Heart right ventricle (tissue), 16 donors: ENCODE measurements at regions not wholly inside any gene's neighbourhood (a gene's known extent, or its start where the extent isn't known, plus 50 kb on each side); places are given as distances from the start of the nearest gene placed in this dataset.

Experiments used
- ATAC-seq, 8 donors: fragments of 200-7000 bp; cut with Tn5 transposase; one replicate each; pipeline ENCODE4 v1.9.1; 2020; ENCODE audit warnings: mild to moderate bottlenecking in 8 of 8, moderate library complexity in 8 of 8, moderate number of reproducible peaks in 1 of 8
- DNase-seq, 2 donors: peaks; one replicate each; pipeline ENCODE4 v3.0.0-alpha.2; 2020
- H3K27ac ChIP-seq, 10 donors: fragments of 200-600 bp; sonication (generic) in 2 of 10; one replicate each; pipeline versions ENCODE4 v1.5.0 to v1.8.0; 2020 to 2022; ENCODE audit warnings: mild to moderate bottlenecking in 3 of 10
- H3K27me3 ChIP-seq, 7 donors: fragments of 200-600 bp; one replicate each; pipeline ENCODE4 v1.8.0; 2021 to 2022; ENCODE audit warnings: mild to moderate bottlenecking in 2 of 7
- H3K36me3 ChIP-seq, 9 donors: fragments of 200-600 bp; sonication (generic) in 1 of 9; one replicate each; pipeline versions ENCODE4 v1.5.0 to v1.8.0; 2020 to 2022; ENCODE audit warnings: mild to moderate bottlenecking in 2 of 9
- H3K4me1 ChIP-seq, 9 donors: fragments of 200-600 bp; sonication (generic) in 1 of 9; one replicate each; pipeline versions ENCODE4 v1.5.0 to v1.8.0; 2020 to 2022; ENCODE audit warnings: mild to moderate bottlenecking in 4 of 9
- H3K4me3 ChIP-seq, 10 donors: fragments of 200-600 bp; sonication (generic) in 2 of 10; one replicate each; pipeline versions ENCODE4 v1.5.0 to v1.8.0; 2020 to 2022; ENCODE audit warnings: mild to moderate bottlenecking in 7 of 10, moderate library complexity in 2 of 10
- H3K9me3 ChIP-seq, 11 donors: fragments of 200-600 bp in 10 of 11; sonication (generic) in 2 of 11; one replicate each; pipeline versions ENCODE4 v1.5.0 to v1.8.0; 2013 to 2022; ENCODE audit warnings: mild to moderate bottlenecking in 2 of 11, control low read depth in 1 of 11, moderate library complexity in 1 of 11
- CTCF ChIP-seq, 9 donors: fragments of 200-600 bp; sonication (generic) in 2 of 9; IDR thresholded peaks; one replicate each; pipeline versions ENCODE4 v1.5.0 to v1.8.0; 2021 to 2022; ENCODE audit warnings: antibody characterized with exemption in 9 of 9, mild to moderate bottlenecking in 5 of 9, moderate library complexity in 1 of 9
- WGBS, 2 donors: extraction: QIAGEN DNeasy Blood & Tissue Kit; methylation state at CpG; one replicate each; pipeline ENCODE4 v1.1.7; 2013; ENCODE audit warnings: inconsistent platforms in 1 of 2; 5-methylcytosine and 5-hydroxymethylcytosine counted together
- intact Hi-C, 10 donors: fragments of 100-400 bp; cut with DNase I; formaldehyde crosslinking; loops; one replicate each; pipeline versions ENCODE4 v1.11.1 to v1.14.2; 2022
- donor health status: Arrhythmogenic right ventricular cardiomyopathy.
- donor health status: ischemic (EF 13 %, LVEDD 7.1; RV severe dilation, severe dysfunction).
- donor health status: healthy with polysubstance abuse.
- donor health status: DM: no; HTN: yes; CAD: no.
- donor health status: DM: no; HTN: no; CAD: no.
- donor health status: ischemic (EF 25% LVEDD 6.9; RV normal size, moderate dysfunction).
- donor health status: ischemic (EF 25% LVEDD 5.7; RV mildly dilated, moderate dysfunction).
- donor health status: healthy.
- donor health status: DM: yes; HTN: yes; CAD: no.
- donor health status: Ischemic cardiomyopathy.
- donor health status: ischemic (EF 35%, LVEDD 5.7; RV mildly dilated, moderate dysfunction).
- donor health status: nonischemic (EF 11% LVEDD 7.7; RV severe dilation, severe dysfunction).
- donor health status: DM: yes; HTN: yes; CAD: no.
- donor health status: PGD.
- donor health status: ischemic (EF 29% LVEDD 5.4; RV normal size, mild dysfunction).
- donor health status: nonischemic (EF 23%, LVEDD 6.1; RV moderate dilation, normal function).

DNA sequence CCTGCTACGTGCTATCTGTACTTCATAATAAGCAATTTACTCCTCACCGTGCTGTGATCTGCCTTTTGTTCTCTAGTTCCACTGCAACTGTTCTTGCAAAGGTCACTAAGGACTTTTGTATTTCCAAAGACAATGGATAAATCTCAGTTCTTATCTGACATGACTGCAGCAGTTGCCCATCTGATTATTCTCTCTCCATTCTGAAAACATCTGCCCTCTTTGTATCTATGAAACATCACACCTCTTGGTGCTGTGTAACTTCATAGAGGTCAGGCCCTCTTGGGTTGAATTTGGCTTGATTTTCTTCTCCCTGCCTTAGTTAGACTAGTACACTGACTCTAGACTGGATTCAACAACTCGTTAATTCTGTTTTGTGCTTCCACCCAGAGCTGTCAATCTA is 319.6 kb downstream of the BTG1 start:
- no peak overlapping the region for H3K4me3 ChIP-seq
- DNase-seq (no peak), ATAC-seq (no peak)
- H3K4me1 ChIP-seq: no peaks in the 10 kb centered on the region
- intact Hi-C loops: loop anchor here in 1 of 10 donors (10.0 kb wide), 1 partner anchor 199 kb away; no protein-coding TSS in a partner anchor
- no peak overlapping the region for H3K27ac ChIP-seq
- no peak for TF ChIP-seq CTCF (IDR thresholded peaks at IDR 0.05)
- WGBS, 2 donors: 64 to 73% methylated on average over 3 of the region's 3 CpGs
- peaks cover 0 to under 1% (median 0%) of the 10 kb centered on the region in 11 donors for H3K9me3 ChIP-seq
- no peaks in the 10 kb centered on the region for H3K27me3 ChIP-seq
- H3K36me3 ChIP-seq: no peaks in the 10 kb centered on the region

DNA sequence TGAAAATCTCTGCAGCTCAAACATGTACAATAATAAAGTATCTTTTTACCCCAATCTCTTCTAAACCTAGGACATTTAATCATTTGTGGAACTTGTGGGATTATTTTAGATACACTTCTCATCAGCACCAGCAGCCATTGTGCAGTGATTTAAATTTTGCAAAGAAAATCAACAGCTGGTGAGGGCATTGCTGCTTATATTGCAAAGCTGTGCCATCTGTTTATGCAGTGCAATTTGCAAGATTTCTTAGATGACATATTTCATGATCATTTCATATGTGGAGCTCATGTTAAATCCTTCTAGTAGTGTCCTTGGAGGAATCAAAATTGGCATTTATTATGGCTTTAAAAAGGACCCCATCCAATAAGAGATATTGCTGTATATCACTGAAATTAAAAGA is 320.7 kb downstream of the BTG1 start:
- Histone ChIP-seq H3K36me3 (no peaks in the 10 kb centered on the region), H3K27ac (no peak overlapping the region), H3K9me3 (peaks cover 0 to 8% (median 0%) of the 10 kb centered on the region in 11 donors), H3K4me3 (no peak overlapping the region), H3K27me3 (no peaks in the 10 kb centered on the region), H3K4me1 (no peaks in the 10 kb centered on the region)
- no peak for DNase-seq
- intact Hi-C loops: loop anchor here in 1 of 10 donors (10.0 kb wide), 1 partner anchor 200 kb away; no protein-coding TSS in a partner anchor
- ATAC-seq: no peak
- no peak for TF ChIP-seq CTCF (IDR thresholded peaks at IDR 0.05)

- intact Hi-C loops: loop anchor here in 7 of 10 donors (10.0 kb wide), 4 partner anchors 326 to 756 kb away; partner anchors contain the start of gene BTG1 (in 1 of the 7)
- TF ChIP-seq CTCF (IDR thresholded peaks at IDR 0.05): no peak
- no peaks in the 10 kb centered on the region for H3K36me3 ChIP-seq
- peaks cover 0 to 8% (median 0%) of the 10 kb centered on the region in 11 donors for H3K9me3 ChIP-seq
- no peaks in the 10 kb centered on the region for H3K4me1 ChIP-seq
- ATAC-seq: no peak
- no peak overlapping the region for H3K27ac ChIP-seq
- H3K27me3 ChIP-seq: no peaks in the 10 kb centered on the region
- no peak overlapping the region for H3K4me3 ChIP-seq
- DNase-seq: no peak
Observed at GRCh38 chr12:91819132-91819447, 326.6 kb downstream of the BTG1 start.

DNA sequence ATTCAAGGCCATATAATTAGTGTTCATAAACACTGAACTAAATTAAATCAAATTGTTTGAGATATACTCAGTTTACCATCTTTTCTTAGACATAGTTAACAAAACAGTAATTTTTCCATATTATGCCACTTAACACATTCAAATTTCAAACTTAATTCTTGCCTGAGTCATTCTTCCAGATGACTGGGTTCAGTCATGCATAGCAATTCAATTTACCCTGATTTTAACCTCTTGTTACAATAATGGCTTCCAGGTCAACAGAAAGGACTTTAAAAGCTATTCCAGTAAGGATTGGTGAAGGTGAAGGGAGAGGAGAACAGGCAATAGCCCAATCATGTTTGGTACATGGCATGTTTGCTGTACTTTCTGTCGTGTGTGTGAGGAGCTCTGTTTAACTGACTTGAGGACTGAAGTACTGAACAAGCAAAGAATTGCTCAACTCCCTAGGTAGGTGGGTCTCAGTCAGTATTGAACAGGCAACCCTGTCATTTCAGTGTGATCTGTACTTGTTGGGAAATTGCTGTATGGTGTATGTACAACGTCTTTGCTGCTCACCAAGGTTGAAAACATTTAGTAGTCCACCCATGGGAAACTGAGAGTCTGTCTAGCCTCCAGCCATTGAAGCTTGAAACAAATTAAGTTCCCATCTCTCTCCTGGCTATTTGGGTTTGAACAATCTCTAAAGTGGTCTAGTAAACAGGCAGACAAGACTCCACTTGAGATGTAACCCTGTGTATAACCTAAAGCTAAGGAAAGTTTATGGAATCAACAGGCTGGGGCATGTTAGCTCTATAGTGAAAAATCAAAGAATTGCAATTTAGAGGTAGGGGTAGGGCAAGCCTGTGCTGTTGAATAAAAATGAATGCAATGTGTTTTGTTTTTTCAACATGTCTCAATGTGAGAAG is 327.2 kb downstream of the BTG1 start:
- Histone ChIP-seq H3K27ac (no peak overlapping the region), H3K9me3 (peaks cover 0 to 8% (median 0%) of the 10 kb centered on the region in 11 donors), H3K36me3 (no peaks in the 10 kb centered on the region), H3K4me1 (no peaks in the 10 kb centered on the region), H3K4me3 (no peak overlapping the region), H3K27me3 (no peaks in the 10 kb centered on the region)
- TF ChIP-seq CTCF (IDR thresholded peaks at IDR 0.05): no peak
- 91 to 94% methylated on average over 2 of the region's 2 CpGs for WGBS, 2 donors
- DNase-seq: no peak
- intact Hi-C loops: loop anchor here in 7 of 10 donors (10.0 kb wide), 4 partner anchors 326 to 756 kb away; partner anchors contain the start of gene BTG1 (in 1 of the 7)
- ATAC-seq: no peak
